Choroid plexus epithelial cell (primary cell): ENCODE measurements at regions not wholly inside any gene's neighbourhood (a gene's known extent, or its start where the extent isn't known, plus 50 kb on each side); places are given as distances from the start of the nearest gene placed in this dataset.

ENCODE experiments used
- DNase-seq: peaks from one replicate; pipeline ENCODE4 v3.0.0-alpha.2; 2010; ENCODE audit warnings: low read depth
- H3K4me3 ChIP-seq: 2 replicates; pipeline ENCODE4 v1.5.1; 2011; ENCODE audit warnings: low read depth, mild to moderate bottlenecking, control low read depth, low read length, moderate library complexity
- CTCF ChIP-seq: conservative IDR thresholded peaks from 2 replicates; pipeline ENCODE4 v1.5.1; 2011; ENCODE audit warnings: low read depth, mild to moderate bottlenecking, control low read depth, inconsistent platforms, low read length, moderate library complexity

DNA sequence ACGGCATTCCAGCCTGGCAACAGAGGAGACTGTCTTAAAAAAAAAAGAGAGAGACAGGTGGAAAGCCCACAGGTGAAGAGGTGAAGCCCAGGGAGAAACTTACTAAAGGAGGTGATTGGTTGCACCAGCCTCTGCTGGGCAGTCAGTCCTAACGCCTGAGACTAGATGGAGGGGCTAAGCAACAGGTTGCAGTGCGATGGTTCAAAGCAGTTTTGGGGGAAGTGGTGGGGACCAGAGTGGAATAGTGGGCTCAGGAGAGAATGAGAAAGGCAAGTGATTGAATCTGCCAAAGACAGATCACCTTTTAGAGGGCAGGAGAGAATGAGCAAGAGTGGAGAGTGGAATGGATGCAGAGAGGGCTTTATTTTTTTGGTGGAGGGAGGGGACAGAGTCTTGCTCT, 100.0 kb upstream of the KCTD7 start:
- no peak for TF ChIP-seq CTCF
- H3K4me3 ChIP-seq = no peak overlapping the region
- no peak for DNase-seq

DNA sequence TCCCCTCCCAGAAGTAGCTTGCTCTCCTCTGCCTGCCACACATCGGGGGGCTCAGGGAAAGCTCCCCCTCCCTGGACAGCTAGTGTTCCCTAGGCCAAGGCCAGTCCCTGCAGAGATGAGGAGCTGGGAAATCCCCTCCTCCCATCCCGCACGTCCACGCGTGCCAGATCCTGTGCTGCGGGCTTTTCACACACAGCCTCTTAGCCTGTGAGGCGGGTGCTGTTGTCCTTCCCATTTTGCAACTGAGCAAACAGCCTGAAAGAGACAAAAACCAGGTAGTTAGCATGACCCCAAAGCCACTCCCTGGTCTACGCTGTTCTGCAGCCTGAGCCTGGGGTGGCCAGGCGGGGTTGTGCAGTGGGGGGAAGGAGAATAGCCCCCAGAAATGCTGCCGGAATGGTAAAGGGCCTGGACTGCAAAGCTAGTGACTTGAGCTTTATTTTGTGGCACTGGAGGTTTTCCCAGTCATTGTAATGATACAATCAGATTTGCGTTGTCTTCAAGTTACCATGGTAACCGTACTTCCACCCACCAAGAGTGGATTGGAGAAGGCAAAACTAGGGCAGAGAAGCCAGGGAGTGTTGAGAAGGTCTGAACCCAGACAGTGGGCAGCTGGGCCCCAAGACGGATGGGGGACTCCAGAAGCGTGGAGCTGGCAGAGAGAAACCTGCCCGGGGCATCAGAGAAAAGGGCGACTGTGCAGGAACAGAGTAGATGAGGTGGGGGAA, 98.6 kb upstream of the KCTD7 start:
- no peak overlapping the region for H3K4me3 ChIP-seq
- TF ChIP-seq CTCF = no peak

DNA sequence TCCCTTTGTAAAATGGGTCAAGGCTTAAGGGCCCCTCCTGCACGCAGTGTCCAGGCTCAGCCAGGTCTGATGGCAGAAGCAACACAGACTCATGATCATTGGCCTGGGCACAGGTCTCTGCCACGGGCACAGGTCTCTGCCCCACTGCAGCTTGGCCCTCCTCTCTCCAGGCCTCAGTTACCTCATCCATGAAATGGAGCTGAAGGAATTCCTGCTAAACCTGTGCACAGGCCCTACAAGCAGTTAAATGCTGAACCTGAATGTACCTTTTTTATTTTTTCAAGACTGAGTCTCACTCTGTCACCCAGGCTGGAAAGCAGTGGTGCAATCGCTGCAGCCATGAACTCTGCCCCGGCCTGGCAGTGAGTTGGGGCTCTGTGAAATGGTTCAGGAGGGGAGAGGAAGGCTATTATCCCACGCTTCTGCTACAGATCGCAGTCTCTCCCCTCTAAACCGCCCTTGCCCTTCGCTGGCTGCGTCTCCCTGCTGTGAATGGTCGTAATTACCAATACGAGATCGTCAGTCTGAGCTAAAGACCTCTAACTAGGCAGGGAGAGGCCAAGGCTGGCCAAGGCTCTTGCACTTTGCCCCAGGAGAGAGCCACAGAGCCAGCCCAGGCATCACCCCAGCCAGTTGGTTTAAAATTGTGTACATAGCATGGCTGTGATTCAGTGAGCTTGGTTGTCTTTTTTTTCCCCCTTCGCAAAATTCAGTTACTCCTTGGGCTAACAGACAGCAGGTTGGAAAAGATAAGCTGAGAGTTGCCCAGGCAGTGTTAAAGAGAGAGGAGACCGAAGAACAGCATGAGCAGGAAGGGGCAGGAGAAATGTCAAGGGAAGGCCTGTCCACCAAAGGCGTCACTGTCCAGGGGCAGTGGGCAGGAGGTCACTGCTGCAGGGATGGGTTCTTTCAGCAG, 93.0 kb upstream of the KCTD7 start:
- no peak overlapping the region for H3K4me3 ChIP-seq
- no peak for TF ChIP-seq CTCF
- DNase-seq = no peak

More for the DNA sequence above, 98.6 kb upstream of the KCTD7 start:
- DNase-seq = no peak

- no peak overlapping the region for H3K4me3 ChIP-seq
- DNase-seq = no peak
- TF ChIP-seq CTCF = no peak
Observed at GRCh38 chr7:66537380-66537779, 91.3 kb upstream of the KCTD7 start.

DNA sequence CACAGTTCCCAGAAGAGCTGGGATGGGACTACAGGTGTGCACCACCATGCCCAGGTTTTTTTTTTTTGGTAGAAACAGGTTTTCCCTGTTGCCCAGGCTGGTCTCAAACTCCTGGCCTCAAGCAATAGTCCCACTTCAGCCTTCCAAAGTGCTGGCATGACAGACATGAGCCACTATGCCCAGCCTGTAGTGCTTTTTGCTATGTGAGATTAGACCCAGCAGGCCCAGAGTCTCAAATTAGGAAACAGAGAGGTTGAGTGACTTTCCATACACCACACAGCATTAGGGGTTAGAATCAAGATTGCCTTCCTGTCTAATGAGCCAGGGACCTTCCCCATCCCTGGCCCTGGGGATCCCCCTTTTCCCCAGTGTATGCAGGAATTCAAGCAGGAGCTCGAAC, 90.8 kb upstream of the KCTD7 start:
- H3K4me3 ChIP-seq = no peak overlapping the region
- DNase-seq = no peak
- TF ChIP-seq CTCF = no peak

DNA sequence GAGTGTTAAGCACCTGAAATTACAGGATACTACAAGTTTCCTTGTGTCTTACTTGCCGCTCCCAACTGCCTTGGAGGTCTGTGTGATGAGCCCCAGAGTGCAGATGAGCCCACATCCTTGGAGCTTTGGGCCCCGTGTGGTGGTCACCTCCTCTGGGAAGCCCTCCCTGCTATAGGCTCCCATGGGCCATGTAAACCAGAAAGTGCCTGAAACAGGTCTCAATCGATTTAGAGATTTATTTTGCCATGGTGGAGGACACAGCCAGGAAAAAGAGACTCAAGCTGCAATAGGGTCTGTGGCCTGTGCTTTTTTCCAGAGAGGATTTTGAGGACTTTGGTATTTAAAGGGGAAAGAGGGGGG, 89.4 kb upstream of the KCTD7 start:
- DNase-seq = no peak
- no peak overlapping the region for H3K4me3 ChIP-seq
- no peak for TF ChIP-seq CTCF
